ENCODE measurements at regions not wholly inside any gene's neighbourhood (a gene's known extent, or its start where the extent isn't known, plus 50 kb on each side); places are given as distances from the start of the nearest gene placed in this dataset.

DNA sequence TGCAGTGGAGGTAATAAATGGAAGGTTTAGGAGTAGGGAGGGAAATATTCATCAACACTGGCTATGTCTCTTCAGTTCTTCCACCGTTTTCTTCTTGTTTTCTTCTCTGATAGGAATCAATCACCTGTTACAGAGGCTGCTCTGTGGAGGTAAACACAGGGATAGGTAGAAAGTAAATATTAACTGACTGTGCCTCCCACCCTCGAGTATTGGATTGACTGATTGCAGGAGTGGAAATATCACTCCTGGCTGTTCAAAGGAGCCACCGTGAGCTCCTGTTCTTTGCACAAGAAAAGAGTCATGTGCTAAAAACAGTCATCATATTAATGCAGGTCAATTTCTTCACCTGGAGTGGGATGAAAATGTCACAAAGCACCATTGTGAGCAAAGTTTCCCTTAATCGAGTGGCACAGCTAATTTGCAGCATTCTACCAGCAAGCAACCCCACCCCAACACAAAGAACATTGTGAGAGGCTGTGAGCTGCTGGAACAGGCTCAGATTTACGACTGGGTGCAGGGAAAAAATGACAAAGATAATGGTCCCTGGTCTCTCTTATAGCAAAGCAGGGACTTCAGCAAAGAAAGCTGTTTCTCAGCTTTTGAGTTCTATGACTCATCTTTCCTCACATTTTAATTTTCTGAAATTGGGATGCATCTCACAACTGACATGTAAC, 113.7 kb upstream of the TSPAN5 start:
- TF ChIP-seq EZH2 (IDR thresholded peaks at IDR 0.05) (no peak), ELF1 (IDR thresholded peaks at IDR 0.05; ENCODE audit: borderline replicate concordance, low read depth) (no peak), YY1 (IDR thresholded peaks at IDR 0.05; ENCODE audit: extremely low read depth, insufficient replicate concordance, low read depth, low read length) (no peak), SRF (IDR thresholded peaks at IDR 0.05; ENCODE audit: low read depth) (no peak), POLR2AphosphoS5 (IDR thresholded peaks at IDR 0.05; ENCODE audit: low read depth, low read length) (no peak), ZFX (IDR thresholded peaks at IDR 0.05) (no peak), POLR2A (IDR thresholded peaks at IDR 0.05; ENCODE audit: borderline replicate concordance, extremely low read depth, insufficient read depth, insufficient read length) (no peak), RAD21 (IDR thresholded peaks at IDR 0.05; ENCODE audit: low read depth) (no peak)
- TF ChIP-seq, protein P1, sequence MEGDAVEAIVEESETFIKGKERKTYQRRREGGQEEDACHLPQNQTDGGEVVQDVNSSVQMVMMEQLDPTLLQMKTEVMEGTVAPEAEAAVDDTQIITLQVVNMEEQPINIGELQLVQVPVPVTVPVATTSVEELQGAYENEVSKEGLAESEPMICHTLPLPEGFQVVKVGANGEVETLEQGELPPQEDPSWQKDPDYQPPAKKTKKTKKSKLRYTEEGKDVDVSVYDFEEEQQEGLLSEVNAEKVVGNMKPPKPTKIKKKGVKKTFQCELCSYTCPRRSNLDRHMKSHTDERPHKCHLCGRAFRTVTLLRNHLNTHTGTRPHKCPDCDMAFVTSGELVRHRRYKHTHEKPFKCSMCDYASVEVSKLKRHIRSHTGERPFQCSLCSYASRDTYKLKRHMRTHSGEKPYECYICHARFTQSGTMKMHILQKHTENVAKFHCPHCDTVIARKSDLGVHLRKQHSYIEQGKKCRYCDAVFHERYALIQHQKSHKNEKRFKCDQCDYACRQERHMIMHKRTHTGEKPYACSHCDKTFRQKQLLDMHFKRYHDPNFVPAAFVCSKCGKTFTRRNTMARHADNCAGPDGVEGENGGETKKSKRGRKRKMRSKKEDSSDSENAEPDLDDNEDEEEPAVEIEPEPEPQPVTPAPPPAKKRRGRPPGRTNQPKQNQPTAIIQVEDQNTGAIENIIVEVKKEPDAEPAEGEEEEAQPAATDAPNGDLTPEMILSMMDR (IDR thresholded peaks at IDR 0.05 in 2 of 3, conservative IDR thresholded peaks at IDR 0.05 in 1 of 3; ENCODE audit: borderline replicate concordance in 1 of 3, insufficient read depth in 1 of 3, low read depth in 2 of 3, low read length in 2 of 3) = no peak

Measured in HCT116 (cell line).